Smooth muscle cell (in vitro differentiated cells): ENCODE measurements at regions not wholly inside any gene's neighbourhood (a gene's known extent, or its start where the extent isn't known, plus 50 kb on each side); places are given as distances from the start of the nearest gene placed in this dataset.

Experiments used
- DNase-seq: peaks from one replicate; lab custom pipeline; 2025; ENCODE audit not compliant: unreplicated experiment; lab: John Stamatoyannopoulos, UW
- H2AFZ ChIP-seq: fragments of 200-600 bp; sonication (generic); 2 replicates; pipeline ENCODE4 v1.6.0; 2016; ENCODE audit warnings: antibody characterized with exemption, low read depth, mild to moderate bottlenecking
- H3F3A ChIP-seq: fragments of 200-600 bp; sonication (generic); 2 replicates; pipeline ENCODE4 v1.6.0; 2017; ENCODE audit warnings: antibody characterized with exemption, low read depth
- H3K27ac ChIP-seq: fragments of 200-600 bp; sonication (generic); 2 replicates; pipeline ENCODE4 v1.5.1; 2016; ENCODE audit warnings: low read depth, mild to moderate bottlenecking
- H3K27me3 ChIP-seq: fragments of 200-600 bp; sonication (generic); 2 replicates; pipeline ENCODE4 v1.6.1; 2016; ENCODE audit warnings: low read depth, mild to moderate bottlenecking
- H3K36me3 ChIP-seq: fragments of 200-600 bp; sonication (generic); 2 replicates; pipeline ENCODE4 v1.5.1; 2016; ENCODE audit warnings: low read depth
- H3K4me1 ChIP-seq: fragments of 200-600 bp; sonication (generic); 2 replicates; pipeline ENCODE4 v1.5.1; 2016; ENCODE audit warnings: low read depth
- H3K4me2 ChIP-seq: fragments of 200-600 bp; sonication (generic); 2 replicates; pipeline ENCODE4 v1.6.0; 2016; ENCODE audit warnings: mild to moderate bottlenecking
- H3K4me3 ChIP-seq: fragments of 200-600 bp; sonication (generic); 2 replicates; pipeline ENCODE4 v1.5.1; 2016; ENCODE audit warnings: mild to moderate bottlenecking
- H3K79me2 ChIP-seq: fragments of 200-600 bp; sonication (generic); 2 replicates; pipeline ENCODE4 v1.6.0; 2016; ENCODE audit warnings: low read depth, mild to moderate bottlenecking
- H3K9ac ChIP-seq: fragments of 200-600 bp; sonication (generic); 2 replicates; pipeline ENCODE4 v1.6.0; 2016; ENCODE audit warnings: low read depth
- H3K9me3 ChIP-seq: fragments of 200-600 bp; sonication (generic); replicated peaks from 2 replicates; pipeline ENCODE4 v1.5.1; 2016; ENCODE audit warnings: low read depth
- H4K20me1 ChIP-seq: fragments of 200-600 bp; sonication (generic); 2 replicates; pipeline ENCODE4 v1.6.0; 2016; ENCODE audit warnings: low read depth
- WGBS: methylation state at CpG from one replicate; pipeline ENCODE4 v1.1.7; 2016; ENCODE audit warnings: low lambda C conversion rate; 5-methylcytosine and 5-hydroxymethylcytosine counted together
- TF ChIP-seq, protein P1 (sequence below): fragments of 200-600 bp; sonication (generic); IDR thresholded peaks from 2 replicates; pipeline ENCODE4 v1.5.1; 2017; ENCODE audit warnings: borderline replicate concordance, mild to moderate bottlenecking, antibody characterized with exemption; ENCODE audit not compliant: insufficient read depth, poor library complexity, severe bottlenecking

DNA sequence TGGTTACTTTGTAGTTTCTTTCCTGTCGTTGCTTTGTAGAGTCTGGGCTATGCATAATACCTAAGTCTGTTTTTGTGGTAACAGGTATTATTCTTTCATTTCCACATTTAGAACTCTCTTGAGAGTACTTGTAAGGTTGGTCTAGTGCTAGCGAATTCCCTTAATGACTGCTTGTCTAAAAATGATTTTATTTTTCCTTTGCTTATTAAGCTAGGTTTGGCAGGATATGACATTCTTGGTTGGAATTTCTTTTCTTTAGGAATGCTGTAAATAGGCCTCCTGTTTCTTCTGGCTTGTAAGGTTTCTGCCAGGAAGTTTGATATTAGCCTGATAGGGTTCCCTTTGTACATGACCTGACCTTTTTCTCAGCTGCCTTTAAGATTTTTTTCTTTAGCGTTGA lies 70.1 kb upstream of the SGO1 start:
- H2AFZ ChIP-seq, result no peak overlapping the region
- no peaks in the 10 kb centered on the region for H3K27me3 ChIP-seq
- no peak overlapping the region for H3K4me2 ChIP-seq
- no peak overlapping the region for H3K27ac ChIP-seq
- no peaks in the 10 kb centered on the region for H3K4me1 ChIP-seq
- no peaks in the 10 kb centered on the region for H3K79me2 ChIP-seq
- H3K9ac ChIP-seq, result no peak overlapping the region
- H3K4me3 ChIP-seq, result no peak overlapping the region
- no peak for DNase-seq
- H3K36me3 ChIP-seq, result no peaks in the 10 kb centered on the region
- no peaks in the 10 kb centered on the region for H3F3A ChIP-seq
- no peaks in the 10 kb centered on the region for H3K9me3 ChIP-seq
- TF ChIP-seq, protein P1, sequence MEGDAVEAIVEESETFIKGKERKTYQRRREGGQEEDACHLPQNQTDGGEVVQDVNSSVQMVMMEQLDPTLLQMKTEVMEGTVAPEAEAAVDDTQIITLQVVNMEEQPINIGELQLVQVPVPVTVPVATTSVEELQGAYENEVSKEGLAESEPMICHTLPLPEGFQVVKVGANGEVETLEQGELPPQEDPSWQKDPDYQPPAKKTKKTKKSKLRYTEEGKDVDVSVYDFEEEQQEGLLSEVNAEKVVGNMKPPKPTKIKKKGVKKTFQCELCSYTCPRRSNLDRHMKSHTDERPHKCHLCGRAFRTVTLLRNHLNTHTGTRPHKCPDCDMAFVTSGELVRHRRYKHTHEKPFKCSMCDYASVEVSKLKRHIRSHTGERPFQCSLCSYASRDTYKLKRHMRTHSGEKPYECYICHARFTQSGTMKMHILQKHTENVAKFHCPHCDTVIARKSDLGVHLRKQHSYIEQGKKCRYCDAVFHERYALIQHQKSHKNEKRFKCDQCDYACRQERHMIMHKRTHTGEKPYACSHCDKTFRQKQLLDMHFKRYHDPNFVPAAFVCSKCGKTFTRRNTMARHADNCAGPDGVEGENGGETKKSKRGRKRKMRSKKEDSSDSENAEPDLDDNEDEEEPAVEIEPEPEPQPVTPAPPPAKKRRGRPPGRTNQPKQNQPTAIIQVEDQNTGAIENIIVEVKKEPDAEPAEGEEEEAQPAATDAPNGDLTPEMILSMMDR, result no peak
- WGBS, result 76% methylated on average over 3 of the region's 3 CpGs
- H4K20me1 ChIP-seq, result no peaks in the 10 kb centered on the region

DNA sequence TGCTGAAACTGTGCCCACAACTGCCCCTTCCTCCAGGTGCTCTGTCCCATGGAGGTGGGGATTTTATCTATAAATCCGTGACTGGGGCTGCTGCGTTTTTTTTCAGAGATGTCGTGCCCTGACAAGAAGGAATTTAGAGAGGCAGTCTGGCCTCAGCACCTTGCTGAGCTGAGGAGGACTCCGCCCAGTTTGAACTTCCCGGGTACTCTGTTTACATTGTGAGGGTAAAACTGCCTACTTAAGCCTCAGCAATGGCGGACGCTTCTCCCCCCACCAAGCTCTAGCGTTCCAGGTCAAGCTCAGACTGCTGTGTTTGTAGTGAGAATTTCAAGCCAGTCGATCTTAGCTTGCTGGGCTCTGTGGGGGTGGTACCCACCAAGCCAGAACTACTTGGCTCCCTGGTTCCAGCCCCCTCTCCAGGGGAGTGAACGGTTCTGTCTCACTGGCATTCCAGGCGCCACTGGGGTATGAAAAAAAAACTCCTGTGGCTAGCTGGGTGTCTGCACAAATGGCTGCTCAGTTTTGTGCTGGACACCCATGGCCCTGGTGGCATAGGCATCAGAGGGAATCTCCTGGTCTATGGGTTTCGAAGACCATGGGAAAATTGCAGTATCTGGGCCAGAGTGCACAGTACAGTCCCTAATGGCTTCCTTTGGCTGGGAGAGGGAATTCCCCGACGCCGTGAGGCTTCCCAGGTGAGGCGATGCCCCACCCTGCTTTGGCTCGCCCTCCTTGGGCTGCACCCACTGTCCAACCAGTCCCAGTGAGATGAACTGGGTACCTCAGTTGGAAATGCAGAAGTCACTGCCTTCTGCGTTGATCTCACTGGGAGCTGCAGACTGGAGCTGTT lies 68.5 kb upstream of the SGO1 start:
- Histone ChIP-seq H3K4me3 (no peak overlapping the region), H3K9me3 (no peaks in the 10 kb centered on the region), H3K27ac (no peak overlapping the region), H3F3A (no peaks in the 10 kb centered on the region), H3K79me2 (no peaks in the 10 kb centered on the region), H4K20me1 (no peaks in the 10 kb centered on the region), H3K4me2 (no peak overlapping the region), H2AFZ (no peak overlapping the region), H3K9ac (no peak overlapping the region), H3K4me1 (peaks cover 2% of the 10 kb centered on the region), H3K27me3 (no peaks in the 10 kb centered on the region), H3K36me3 (no peaks in the 10 kb centered on the region)
- DNase-seq, result no peak
- 90% methylated on average over 18 of the region's 18 CpGs for WGBS
- TF ChIP-seq, protein P1, result no peak

DNA sequence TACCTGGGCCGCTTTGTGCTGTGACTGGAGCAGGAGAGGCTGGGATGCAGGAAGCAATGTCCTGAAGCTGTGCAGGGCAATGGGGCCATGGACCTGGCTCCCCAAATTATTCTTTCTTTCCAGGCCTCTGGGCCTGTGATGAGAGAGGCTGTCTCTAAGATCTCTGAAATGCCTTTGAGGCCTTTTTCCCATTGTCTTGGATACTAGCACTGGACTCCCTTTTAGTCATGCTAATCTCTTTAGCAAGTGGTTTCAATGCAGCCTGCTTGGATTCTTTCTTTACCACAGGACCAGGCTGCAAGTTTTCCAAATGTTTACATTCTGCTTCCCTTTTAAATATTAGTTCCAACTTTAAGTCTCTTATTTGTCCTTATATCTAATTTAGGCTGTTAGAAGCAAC lies 64.8 kb upstream of the SGO1 start:
- H2AFZ ChIP-seq, result no peak overlapping the region
- no peak for DNase-seq
- no peaks in the 10 kb centered on the region for H3K79me2 ChIP-seq
- H3K36me3 ChIP-seq, result no peaks in the 10 kb centered on the region
- H3K9ac ChIP-seq, result no peak overlapping the region
- H3K27me3 ChIP-seq, result no peaks in the 10 kb centered on the region
- H3F3A ChIP-seq, result no peaks in the 10 kb centered on the region
- H3K4me1 ChIP-seq, result peaks cover 2% of the 10 kb centered on the region
- no peaks in the 10 kb centered on the region for H3K9me3 ChIP-seq
- H3K4me2 ChIP-seq, result no peak overlapping the region
- TF ChIP-seq, protein P1, result no peak
- no peaks in the 10 kb centered on the region for H4K20me1 ChIP-seq
- no peak overlapping the region for H3K27ac ChIP-seq
- WGBS, result 100% methylated on average over 1 of the region's 1 CpG
- no peak overlapping the region for H3K4me3 ChIP-seq

DNA sequence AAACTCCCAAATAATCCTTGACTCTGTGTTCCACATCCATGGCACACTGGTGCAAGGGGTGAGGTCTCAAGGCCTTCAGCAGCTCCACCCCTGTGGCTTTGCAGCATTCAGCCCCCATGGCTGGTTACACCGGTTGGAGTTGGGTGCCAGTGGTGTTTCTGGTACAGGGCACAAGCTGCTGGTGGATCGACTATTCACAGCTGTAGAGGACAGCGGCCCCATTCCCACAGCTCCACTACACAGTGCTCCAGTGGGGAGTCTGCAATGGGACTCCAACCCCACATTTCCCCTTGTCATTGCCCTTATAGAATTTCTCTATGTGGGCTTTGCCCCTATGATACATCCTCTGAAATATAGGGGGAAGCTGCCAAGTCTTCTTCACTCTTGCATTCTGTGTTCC lies 64.3 kb upstream of the SGO1 start:
- no peaks in the 10 kb centered on the region for H4K20me1 ChIP-seq
- H3K9ac ChIP-seq, result no peak overlapping the region
- H2AFZ ChIP-seq, result no peak overlapping the region
- H3F3A ChIP-seq, result no peaks in the 10 kb centered on the region
- H3K27me3 ChIP-seq, result no peaks in the 10 kb centered on the region
- 90% methylated on average over 3 of the region's 3 CpGs for WGBS
- no peaks in the 10 kb centered on the region for H3K9me3 ChIP-seq
- no peaks in the 10 kb centered on the region for H3K79me2 ChIP-seq
- no peak overlapping the region for H3K27ac ChIP-seq
- no peak for DNase-seq
- no peak overlapping the region for H3K4me3 ChIP-seq
- H3K36me3 ChIP-seq, result no peaks in the 10 kb centered on the region
- TF ChIP-seq, protein P1, result no peak
- peaks cover 2% of the 10 kb centered on the region for H3K4me1 ChIP-seq
- H3K4me2 ChIP-seq, result no peak overlapping the region
